OCI-LY1 (cell line): ENCODE measurements at regions not wholly inside any gene's neighbourhood (a gene's known extent, or its start where the extent isn't known, plus 50 kb on each side); places are given as distances from the start of the nearest gene placed in this dataset.

Source experiments
- H2AFZ ChIP-seq: fragments of 200-600 bp; sonication (generic), shearing (Covaris generic); 2 replicates; pipeline ENCODE4 v1.6.0; 2014; ENCODE audit warnings: antibody characterized with exemption, mild to moderate bottlenecking, low read length
- H3F3A ChIP-seq: fragments of 200-600 bp; sonication (generic), shearing (Covaris generic); 2 replicates; pipeline ENCODE4 v1.6.0; 2014; ENCODE audit warnings: mild to moderate bottlenecking, antibody characterized with exemption, low read length, moderate library complexity; ENCODE audit not compliant: insufficient read depth
- H3K27ac ChIP-seq: fragments of 200-600 bp; sonication (generic); 2 replicates; pipeline ENCODE4 v1.5.1; 2014; ENCODE audit warnings: low read length, mixed run types, mild to moderate bottlenecking, low read depth; ENCODE audit not compliant: poor library complexity, severe bottlenecking
- H3K27me3 ChIP-seq: fragments of 200-600 bp; sonication (generic); 2 replicates; pipeline ENCODE4 v1.6.0; 2014; ENCODE audit warnings: antibody characterized with exemption, mild to moderate bottlenecking, low read length, moderate library complexity; ENCODE audit not compliant: insufficient read depth
- H3K36me3 ChIP-seq: fragments of 200-600 bp; sonication (generic); 2 replicates; pipeline ENCODE4 v1.6.1; 2014; ENCODE audit warnings: mild to moderate bottlenecking, antibody characterized with exemption, low read length, moderate library complexity, mixed read lengths; ENCODE audit not compliant: insufficient read depth
- H3K4me1 ChIP-seq: fragments of 200-600 bp; sonication (generic); 2 replicates; pipeline ENCODE4 v1.5.1; 2014; ENCODE audit warnings: mild to moderate bottlenecking, low read length, moderate library complexity; ENCODE audit not compliant: insufficient read depth, severe bottlenecking
- H3K4me2 ChIP-seq: fragments of 200-600 bp; sonication (generic), shearing (Covaris generic); 2 replicates; pipeline ENCODE4 v1.6.1; 2014; ENCODE audit warnings: low read length
- H3K4me3 ChIP-seq: fragments of 200-600 bp; sonication (generic); 2 replicates; pipeline ENCODE4 v1.5.1; 2014; ENCODE audit warnings: low read length, low read depth, mild to moderate bottlenecking, mixed read lengths; ENCODE audit not compliant: poor library complexity, severe bottlenecking
- H3K79me2 ChIP-seq: fragments of 200-600 bp; shearing (Covaris generic); 2 replicates; pipeline ENCODE4 v1.6.1; 2016; ENCODE audit warnings: mixed run types, low read length, mixed read lengths; ENCODE audit not compliant: insufficient read depth
- H3K9ac ChIP-seq: fragments of 200-600 bp; sonication (generic), shearing (Covaris generic); 2 replicates; pipeline ENCODE4 v1.6.1; 2014; ENCODE audit warnings: mild to moderate bottlenecking, low read length, mixed read lengths
- H3K9me2 ChIP-seq: fragments of 200-600 bp; sonication (generic), shearing (Covaris generic); 2 replicates; pipeline ENCODE4 v1.6.1; 2014; ENCODE audit warnings: low read depth, mild to moderate bottlenecking, low read length, mixed read lengths
- H3K9me3 ChIP-seq: fragments of 200-600 bp; shearing (Covaris generic); 2 replicates; pipeline ENCODE4 v1.6.1; 2014; ENCODE audit warnings: low read length, mixed read lengths
- H4K20me1 ChIP-seq: fragments of 200-600 bp; sonication (generic), shearing (Covaris generic); 2 replicates; pipeline ENCODE4 v1.6.0; 2016; ENCODE audit warnings: mild to moderate bottlenecking, low read length; ENCODE audit not compliant: insufficient read depth
- CTCF ChIP-seq: fragments of 200-600 bp; sonication (generic), shearing (Covaris generic); IDR thresholded peaks from 2 replicates; pipeline ENCODE4 v1.5.1; 2017; ENCODE audit warnings: mild to moderate bottlenecking, antibody characterized with exemption, low read length, moderate library complexity, mixed read lengths
- EZH2 ChIP-seq: fragments of 200-600 bp; sonication (generic), shearing (Covaris generic); IDR thresholded peaks from 2 replicates; pipeline ENCODE4 v1.8.0; 2017; ENCODE audit warnings: borderline replicate concordance, mixed run types, mild to moderate bottlenecking, antibody characterized with exemption, low read length, moderate library complexity, mixed read lengths

GRCh38 chr2:168356477-168356835, 99.6 kb upstream of the CERS6 start:
- Histone ChIP-seq H3K79me2 (no peaks in the 10 kb centered on the region), H3K9ac (no peak overlapping the region), H4K20me1 (no peaks in the 10 kb centered on the region), H3K4me2 (no peak overlapping the region), H3K27me3 (no peaks in the 10 kb centered on the region), H3K9me2 (no peaks in the 10 kb centered on the region), H3K4me3 (no peak overlapping the region), H3K36me3 (no peaks in the 10 kb centered on the region), H2AFZ (no peak overlapping the region), H3K9me3 (peaks cover 3% of the 10 kb centered on the region; the same call in 1 of the 2 replicates), H3F3A (no peaks in the 10 kb centered on the region), H3K4me1 (no peaks in the 10 kb centered on the region), H3K27ac (no peak overlapping the region)
- no peak for TF ChIP-seq CTCF
- no peak for TF ChIP-seq EZH2

GRCh38 chr2:168357797-168358472, 98.1 kb upstream of the CERS6 start:
- H2AFZ ChIP-seq, result no peak overlapping the region

DNA sequence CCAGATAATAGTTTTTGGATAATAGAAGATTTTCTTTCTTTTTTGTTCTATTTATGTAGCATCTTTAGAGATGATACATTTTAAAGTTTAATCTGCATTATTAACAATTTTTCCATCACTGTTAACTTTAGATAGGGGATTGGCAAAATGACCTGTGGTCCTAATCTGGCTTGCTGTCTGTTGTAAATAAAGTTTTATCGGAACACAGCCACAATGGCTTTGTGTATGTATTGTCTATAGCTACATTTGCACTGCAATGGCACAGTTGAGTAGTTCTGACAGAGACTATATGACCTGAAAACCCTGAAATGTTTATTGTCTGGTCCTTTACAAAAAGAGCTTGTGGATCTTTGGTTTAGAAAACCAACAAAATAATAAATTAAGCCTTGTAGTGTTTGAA, 97.0 kb upstream of the CERS6 start:
- Histone ChIP-seq H3F3A (no peaks in the 10 kb centered on the region), H3K9ac (no peak overlapping the region), H3K9me2 (no peaks in the 10 kb centered on the region), H3K4me3 (no peak overlapping the region), H3K4me2 (no peak overlapping the region), H3K79me2 (no peaks in the 10 kb centered on the region), H3K9me3 (no peaks in the 10 kb centered on the region), H3K36me3 (no peaks in the 10 kb centered on the region), H3K27me3 (no peaks in the 10 kb centered on the region), H4K20me1 (no peaks in the 10 kb centered on the region), H3K27ac (no peak overlapping the region), H2AFZ (no peak overlapping the region), H3K4me1 (no peaks in the 10 kb centered on the region)
- TF ChIP-seq EZH2 (no peak), CTCF (no peak)

More at GRCh38 chr2:168357797-168358472, 98.1 kb upstream of the CERS6 start:
- Histone ChIP-seq H3K9me2 (no peaks in the 10 kb centered on the region), H4K20me1 (no peaks in the 10 kb centered on the region), H3K27ac (no peak overlapping the region), H3K27me3 (no peaks in the 10 kb centered on the region), H3K9me3 (peaks cover 3% of the 10 kb centered on the region; the same call in 1 of the 2 replicates), H3K9ac (no peak overlapping the region), H3K4me3 (no peak overlapping the region), H3K36me3 (no peaks in the 10 kb centered on the region), H3K4me1 (no peaks in the 10 kb centered on the region), H3K79me2 (no peaks in the 10 kb centered on the region), H3K4me2 (no peak overlapping the region), H3F3A (no peaks in the 10 kb centered on the region)
- TF ChIP-seq EZH2 (no peak), CTCF (no peak)
